Stomach (tissue), 8 donors: ENCODE measurements at regions not wholly inside any gene's neighbourhood (a gene's known extent, or its start where the extent isn't known, plus 50 kb on each side); places are given as distances from the start of the nearest gene placed in this dataset.
"Not testable (repeated sequence)": the region's sequence is repeated elsewhere in the genome, so short reads cannot be mapped to it uniquely, and the experiment has no call there.

ENCODE experiments used
- DNase-seq, 2 donors: peaks; one replicate each; pipeline versions ENCODE4 v3.0.0 to v3.0.0-alpha.2; 2013 to 2019
- H3K27ac ChIP-seq, 5 donors: fragments of 200-600 bp in 4 of 5; sonication (generic) in 4 of 5; one replicate each; pipeline ENCODE4 v1.5.1; 2013 to 2019; ENCODE audit warnings: mild to moderate bottlenecking in 1 of 5, moderate library complexity in 1 of 5
- H3K27me3 ChIP-seq, 3 donors: fragments of 200-600 bp; sonication (generic); one replicate each; pipeline ENCODE4 v1.5.1; 2017 to 2019; ENCODE audit warnings: mixed run types in 1 of 3
- H3K36me3 ChIP-seq, 4 donors: fragments of 200-600 bp; sonication (generic); 1 replicate in 3 of 4; 2 replicates in 1 of 4; pipeline ENCODE4 v1.5.1; 2016 to 2019
- H3K4me1 ChIP-seq, 4 donors: fragments of 200-600 bp; sonication (generic); one replicate each; pipeline ENCODE4 v1.5.1; 2016 to 2019
- H3K4me3 ChIP-seq, 4 donors: fragments of 200-600 bp; sonication (generic) in 3 of 4; one replicate each; pipeline ENCODE4 v1.5.1; 2016 to 2019; ENCODE audit warnings: mild to moderate bottlenecking in 1 of 4
- H3K9me3 ChIP-seq, 4 donors: fragments of 200-600 bp; sonication (generic); one replicate each; pipeline ENCODE4 v1.5.1; 2016 to 2019
- EP300 ChIP-seq: sonication (generic); formaldehyde crosslinking; IDR thresholded peaks from one replicate; pipeline ENCODE4 v1.6.1; 2017; ENCODE audit warnings: antibody characterized with exemption
- POLR2A ChIP-seq, 4 donors: fragments of 450-650 bp; IDR thresholded peaks; one replicate each; pipeline ENCODE4 v1.6.1; 2016; ENCODE audit warnings: antibody characterized with exemption in 4 of 4, control low read depth in 2 of 4, mild to moderate bottlenecking in 1 of 4, moderate library complexity in 1 of 4
- POLR2AphosphoS5 ChIP-seq, 3 donors: sonication (generic); formaldehyde crosslinking; IDR thresholded peaks; one replicate each; pipeline ENCODE4 v1.6.1; 2016; ENCODE audit warnings: antibody characterized with exemption in 3 of 3
- WGBS, 5 donors: extraction: QIAGEN DNeasy Blood & Tissue Kit in 3 of 5; methylation state at CpG; one replicate each; pipeline versions ENCODE4 v1.1.5 to v1.1.7; 2013 to 2018; 5-methylcytosine and 5-hydroxymethylcytosine counted together
- intact Hi-C: fragments of 100-400 bp; cut with DNase I; formaldehyde crosslinking; loops from one replicate; pipeline ENCODE4 v1.15.1; 2023; ENCODE audit warnings: low total_unique reads
- TF ChIP-seq, protein P1 (sequence below), 7 experiments: fragments of 450-650 bp in 4 of 7; fragments of 200-600 bp in 3 of 7; sonication (generic) in 3 of 7; IDR thresholded peaks; one replicate each; pipeline ENCODE4 v1.5.1; 2016 to 2019; ENCODE audit warnings: antibody characterized with exemption in 7 of 7, control low read depth in 2 of 7, mild to moderate bottlenecking in 1 of 7
- donor health status: healthy with polysubstance abuse.
- donor health status: Bipolar disorder and iron deficiency.
- donor health status: healthy.

DNA sequence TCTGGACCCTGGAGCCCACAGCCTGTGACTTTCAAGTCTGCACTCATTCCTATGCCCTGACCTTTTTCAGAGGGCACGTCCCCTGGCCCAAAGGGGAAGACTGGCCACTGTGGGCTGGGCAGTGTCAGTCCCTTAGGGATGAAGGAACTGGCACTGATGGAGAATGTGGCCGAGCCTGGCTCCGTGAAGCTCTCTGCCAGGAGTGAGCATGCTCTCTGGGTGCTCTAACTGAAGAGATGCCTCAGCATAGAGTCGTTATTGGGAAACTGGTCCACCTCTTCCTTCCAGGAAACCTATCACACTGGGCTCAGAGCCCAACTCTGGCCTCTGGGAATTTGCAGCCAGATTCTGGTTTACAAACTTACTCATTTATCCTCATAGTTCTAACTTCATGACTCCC is 87.3 kb upstream of the OSBPL11 start:
- DNase-seq = peak in 1 of 2 donors; percentile 48
- peak overlapping the region in 3 of 5 donors; percentile 29 to 73 (median 51) for H3K27ac ChIP-seq
- peaks cover 0 to 15% (median 2%) of the 10 kb centered on the region in 4 donors for H3K4me1 ChIP-seq
- intact Hi-C loops, H3K27me3 ChIP-seq, H3K4me3 ChIP-seq, H3K9me3 ChIP-seq, H3K36me3 ChIP-seq: not testable (repeated sequence)
- peak in 1 of 3 donors; percentile 24 for TF ChIP-seq POLR2AphosphoS5 (IDR thresholded peaks at IDR 0.05)
- WGBS, 5 donors = 39 to 65% (median 52%) methylated on average over 4 of the region's 4 CpGs

DNA sequence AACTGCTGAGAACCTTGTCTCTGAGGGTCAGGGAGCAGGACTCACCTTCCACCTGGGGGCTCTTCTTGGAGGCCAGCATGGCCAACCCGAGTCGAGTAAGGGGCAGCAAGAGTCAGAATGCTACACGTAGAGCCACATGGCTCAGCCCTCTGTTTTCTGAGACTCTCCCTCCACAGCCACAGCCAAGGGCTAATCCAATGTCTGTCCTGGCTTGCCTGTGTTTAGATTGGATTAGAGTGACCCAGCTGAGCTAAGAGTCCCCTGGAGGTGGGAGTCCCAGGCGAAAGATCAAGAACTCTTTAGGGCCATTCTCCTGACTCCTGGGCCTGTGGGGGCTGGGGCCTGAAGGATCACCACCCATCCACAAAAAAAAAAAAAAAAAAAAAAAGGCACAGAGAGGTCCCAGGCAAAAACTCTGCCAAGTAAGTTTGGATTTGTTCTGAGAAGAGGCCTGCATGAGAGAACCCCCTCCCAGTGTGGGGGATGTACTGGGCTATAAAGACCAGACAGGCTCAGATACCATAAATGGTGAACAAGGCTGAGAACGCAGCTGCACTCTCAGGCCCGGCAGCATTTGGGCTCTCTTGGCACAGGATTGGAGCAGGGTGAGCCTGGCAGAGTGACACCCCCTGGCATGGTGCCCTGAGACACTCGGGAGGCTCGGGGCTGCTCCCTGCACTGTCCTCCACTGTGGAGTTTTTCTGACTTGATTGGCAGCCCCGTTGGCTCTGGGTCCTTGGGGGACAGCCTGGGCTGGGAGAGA is 88.0 kb upstream of the OSBPL11 start:
- peak in 1 of 2 donors; percentile 75 for DNase-seq
- Histone ChIP-seq H3K9me3 (no peaks in the 10 kb centered on the region), H3K36me3 (no peaks in the 10 kb centered on the region), H3K4me3 (no peak overlapping the region), H3K4me1 (peaks cover 0 to 15% (median 2%) of the 10 kb centered on the region in 4 donors), H3K27me3 (no peaks in the 10 kb centered on the region), H3K27ac (peak overlapping the region in 3 of 5 donors; percentile 29 to 73 (median 51))
- intact Hi-C loops = no loop called here
- 38 to 57% (median 44%) methylated on average over 8 to 9 of the region's 9 CpGs for WGBS, 5 donors
- TF ChIP-seq POLR2AphosphoS5 (IDR thresholded peaks at IDR 0.05) = peak in 1 of 3 donors; percentile 30
- TF ChIP-seq EP300 = no peak

DNA sequence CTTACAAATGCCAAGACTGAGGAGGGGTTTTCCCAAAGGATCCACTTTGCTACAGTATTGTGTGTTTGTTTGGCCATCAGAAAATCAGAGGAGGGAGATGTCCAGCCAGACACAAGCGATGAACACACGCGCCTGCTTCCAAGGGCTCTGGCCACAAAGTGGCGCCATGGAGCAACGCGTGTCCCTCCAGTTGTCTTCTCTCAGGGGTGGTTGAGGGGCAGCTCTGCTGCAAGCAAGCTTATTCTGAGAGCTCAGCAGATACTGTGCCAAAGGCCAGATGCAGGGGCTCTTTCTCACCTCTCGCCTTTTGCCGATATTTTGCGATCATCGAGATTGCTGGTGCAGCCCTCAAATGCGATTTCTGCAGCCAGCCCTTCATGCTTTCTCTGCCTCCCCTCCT is 88.9 kb upstream of the OSBPL11 start:
- intact Hi-C loops = no loop called here
- TF ChIP-seq POLR2AphosphoS5 (IDR thresholded peaks at IDR 0.05) (no peak), EP300 (no peak), POLR2A (IDR thresholded peaks at IDR 0.05) (no peak)
- TF ChIP-seq, protein P1, sequence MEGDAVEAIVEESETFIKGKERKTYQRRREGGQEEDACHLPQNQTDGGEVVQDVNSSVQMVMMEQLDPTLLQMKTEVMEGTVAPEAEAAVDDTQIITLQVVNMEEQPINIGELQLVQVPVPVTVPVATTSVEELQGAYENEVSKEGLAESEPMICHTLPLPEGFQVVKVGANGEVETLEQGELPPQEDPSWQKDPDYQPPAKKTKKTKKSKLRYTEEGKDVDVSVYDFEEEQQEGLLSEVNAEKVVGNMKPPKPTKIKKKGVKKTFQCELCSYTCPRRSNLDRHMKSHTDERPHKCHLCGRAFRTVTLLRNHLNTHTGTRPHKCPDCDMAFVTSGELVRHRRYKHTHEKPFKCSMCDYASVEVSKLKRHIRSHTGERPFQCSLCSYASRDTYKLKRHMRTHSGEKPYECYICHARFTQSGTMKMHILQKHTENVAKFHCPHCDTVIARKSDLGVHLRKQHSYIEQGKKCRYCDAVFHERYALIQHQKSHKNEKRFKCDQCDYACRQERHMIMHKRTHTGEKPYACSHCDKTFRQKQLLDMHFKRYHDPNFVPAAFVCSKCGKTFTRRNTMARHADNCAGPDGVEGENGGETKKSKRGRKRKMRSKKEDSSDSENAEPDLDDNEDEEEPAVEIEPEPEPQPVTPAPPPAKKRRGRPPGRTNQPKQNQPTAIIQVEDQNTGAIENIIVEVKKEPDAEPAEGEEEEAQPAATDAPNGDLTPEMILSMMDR (IDR thresholded peaks at IDR 0.05) = peak in 1 of 7 experiments; percentile 13
- peaks cover 0 to 15% (median 2%) of the 10 kb centered on the region in 4 donors for H3K4me1 ChIP-seq
- DNase-seq = peak; percentile 39 to 69
- no peak overlapping the region for H3K4me3 ChIP-seq
- no peaks in the 10 kb centered on the region for H3K27me3 ChIP-seq
- WGBS, 5 donors = 45 to 55% (median 51%) methylated on average over 11 of the region's 11 CpGs
- no peaks in the 10 kb centered on the region for H3K9me3 ChIP-seq
- no peaks in the 10 kb centered on the region for H3K36me3 ChIP-seq
- H3K27ac ChIP-seq = peak overlapping the region in 1 of 5 donors; percentile 73

DNA sequence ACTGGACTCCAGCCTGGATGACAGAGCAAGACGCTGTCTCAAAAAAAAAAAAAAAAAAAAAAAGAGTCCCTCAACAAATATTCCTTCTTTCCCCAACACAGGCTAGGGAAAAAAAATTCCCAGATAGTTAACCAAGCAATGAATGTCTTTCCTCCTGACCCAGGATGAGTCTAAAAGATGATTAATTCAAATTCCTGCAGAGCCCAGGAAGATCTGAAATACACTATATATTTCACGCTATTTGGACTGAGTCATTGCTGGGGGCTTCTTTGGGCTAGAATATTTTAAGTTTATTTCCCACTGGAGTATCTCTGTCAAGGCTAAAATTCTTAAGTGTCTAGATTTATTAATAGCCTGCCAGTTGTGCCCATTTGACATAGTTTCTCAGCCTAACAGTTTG is 90.4 kb upstream of the OSBPL11 start:
- H3K27ac ChIP-seq, H3K4me3 ChIP-seq, DNase-seq, H3K36me3 ChIP-seq, intact Hi-C loops, H3K9me3 ChIP-seq, H3K27me3 ChIP-seq: not testable (repeated sequence)
- H3K4me1 ChIP-seq = peaks cover 0 to 15% (median 2%) of the 10 kb centered on the region in 4 donors
- WGBS, 5 donors = 75 to 97% (median 88%) methylated on average over 2 of the region's 2 CpGs

DNA sequence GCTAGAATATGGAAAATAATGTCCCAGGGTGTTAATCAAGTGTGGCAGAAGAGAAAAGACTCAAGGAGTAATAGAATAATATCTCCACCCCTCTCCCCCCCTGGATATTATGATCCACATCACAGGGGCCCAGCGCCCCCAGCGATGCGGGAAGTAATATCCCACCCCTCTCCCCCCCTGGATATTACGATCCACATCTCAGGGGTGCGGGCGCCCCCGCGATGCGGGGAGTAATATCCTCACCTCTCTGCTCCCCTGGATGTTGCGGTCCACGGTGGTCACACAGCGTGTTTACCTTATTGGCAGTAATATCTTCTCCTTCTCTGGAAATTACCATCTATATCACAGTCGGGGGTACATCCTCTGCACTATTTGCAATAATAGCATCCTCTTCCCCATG is 97.1 kb upstream of the OSBPL11 start:
- WGBS, 5 donors = 85 to 92% (median 88%) methylated on average over 13 of the region's 13 CpGs
- Histone ChIP-seq H3K27me3 (no peaks in the 10 kb centered on the region), H3K4me1 (no peaks in the 10 kb centered on the region), H3K4me3 (no peak overlapping the region), H3K27ac (no peak overlapping the region), H3K36me3 (no peaks in the 10 kb centered on the region), H3K9me3 (no peaks in the 10 kb centered on the region)
- intact Hi-C loops = no loop called here
- DNase-seq = no peak
- TF ChIP-seq EP300 (no peak), POLR2AphosphoS5 (IDR thresholded peaks at IDR 0.05) (no peak), POLR2A (IDR thresholded peaks at IDR 0.05) (no peak)
- TF ChIP-seq, protein P1 (IDR thresholded peaks at IDR 0.05) = no peak

DNA sequence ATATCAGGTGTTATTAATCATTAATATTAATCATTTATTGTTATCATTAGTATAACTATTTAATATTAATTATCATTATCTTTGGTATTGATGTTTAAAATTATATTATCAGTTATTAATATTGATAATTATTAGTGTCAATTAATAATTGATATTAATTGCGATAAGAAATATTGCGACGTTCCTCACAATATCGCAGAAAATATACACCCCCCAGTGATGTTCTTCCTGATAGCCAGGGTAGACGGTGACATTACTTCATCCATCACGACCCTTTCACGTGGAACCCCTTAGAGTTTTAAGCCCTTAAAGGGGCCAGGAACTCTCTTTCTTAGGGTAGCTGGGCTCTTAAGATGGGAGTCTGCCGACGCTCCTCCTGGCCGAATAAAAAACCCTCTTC is 98.6 kb upstream of the OSBPL11 start:
- no peak for TF ChIP-seq EP300
- TF ChIP-seq POLR2A (IDR thresholded peaks at IDR 0.05) = no peak
- no peak for TF ChIP-seq POLR2AphosphoS5 (IDR thresholded peaks at IDR 0.05)
- TF ChIP-seq, protein P1 (IDR thresholded peaks at IDR 0.05) = no peak
- peaks cover 0 to 9% (median 3%) of the 10 kb centered on the region in 4 donors for H3K4me1 ChIP-seq
- H3K27ac ChIP-seq = no peak overlapping the region
- intact Hi-C loops = no loop called here
- H3K4me3 ChIP-seq = no peak overlapping the region
- no peaks in the 10 kb centered on the region for H3K27me3 ChIP-seq
- DNase-seq = no peak
- H3K9me3 ChIP-seq = no peaks in the 10 kb centered on the region
- H3K36me3 ChIP-seq = no peaks in the 10 kb centered on the region
- WGBS, 5 donors = 91 to 96% (median 93%) methylated on average over 10 of the region's 10 CpGs
